ENCODE measurements at regions not wholly inside any gene's neighbourhood (a gene's known extent, or its start where the extent isn't known, plus 50 kb on each side); places are given as distances from the start of the nearest gene placed in this dataset.

- Mint-ChIP-seq H3K4me3 (no peak overlapping the region), H3K9me3 (no peaks in the 10 kb centered on the region; the same call in 1 of the 2 replicates), H3K27me3 (ENCODE audit: low read depth) (no peaks in the 10 kb centered on the region; the same call in 1 of the 2 replicates), H3K27ac (no peak overlapping the region), H3K36me3 (no peaks in the 10 kb centered on the region), H3K4me1 (peaks cover 30% of the 10 kb centered on the region)
- DNase-seq (ENCODE audit: low spot score): no peak
- peak; percentile 48 for ATAC-seq
- ChIA-PET CTCF (no interaction called here), POLR2A (no interaction called here)
- TF ChIP-seq FOXK1 (CRISPR knock-in tag; IDR thresholded peaks at IDR 0.05) (no peak), CREM (CRISPR knock-in tag; IDR thresholded peaks at IDR 0.05) (no peak), MYBL2 (CRISPR knock-in tag; IDR thresholded peaks at IDR 0.05) (no peak), FOXP1 (CRISPR knock-in tag; IDR thresholded peaks at IDR 0.05; ENCODE audit: borderline replicate concordance) (no peak), E2F4 (CRISPR knock-in tag; IDR thresholded peaks at IDR 0.05; ENCODE audit: borderline replicate concordance, low read depth) (no peak), TCF7 (CRISPR knock-in tag; IDR thresholded peaks at IDR 0.05; ENCODE audit: low read depth) (no peak), USF2 (CRISPR knock-in tag; IDR thresholded peaks at IDR 0.05) (no peak), TP53 (CRISPR knock-in tag; IDR thresholded peaks at IDR 0.05) (no peak), CBFB (CRISPR knock-in tag; IDR thresholded peaks at IDR 0.05; ENCODE audit: low read depth) (no peak), EMX1 (CRISPR knock-in tag; IDR thresholded peaks at IDR 0.05) (no peak), ZNF317 (CRISPR knock-in tag; IDR thresholded peaks at IDR 0.05; ENCODE audit: borderline replicate concordance, low read depth) (no peak), NR2C2 (CRISPR knock-in tag; IDR thresholded peaks at IDR 0.05) (no peak), ATF2 (CRISPR knock-in tag; IDR thresholded peaks at IDR 0.05; ENCODE audit: borderline replicate concordance, low read depth) (no peak), HMGXB4 (CRISPR knock-in tag; IDR thresholded peaks at IDR 0.05) (no peak), ZBTB43 (CRISPR knock-in tag; IDR thresholded peaks at IDR 0.05) (no peak), STAT6 (CRISPR knock-in tag; conservative IDR thresholded peaks at IDR 0.05; ENCODE audit: low read depth) (no peak), TEAD1 (CRISPR knock-in tag; IDR thresholded peaks at IDR 0.05) (no peak), GRHL2 (CRISPR knock-in tag; IDR thresholded peaks at IDR 0.05; ENCODE audit: insufficient replicate concordance, severe bottlenecking) (no peak), IRF1 (CRISPR knock-in tag; IDR thresholded peaks at IDR 0.05) (no peak)
- TF ChIP-seq, protein P1, sequence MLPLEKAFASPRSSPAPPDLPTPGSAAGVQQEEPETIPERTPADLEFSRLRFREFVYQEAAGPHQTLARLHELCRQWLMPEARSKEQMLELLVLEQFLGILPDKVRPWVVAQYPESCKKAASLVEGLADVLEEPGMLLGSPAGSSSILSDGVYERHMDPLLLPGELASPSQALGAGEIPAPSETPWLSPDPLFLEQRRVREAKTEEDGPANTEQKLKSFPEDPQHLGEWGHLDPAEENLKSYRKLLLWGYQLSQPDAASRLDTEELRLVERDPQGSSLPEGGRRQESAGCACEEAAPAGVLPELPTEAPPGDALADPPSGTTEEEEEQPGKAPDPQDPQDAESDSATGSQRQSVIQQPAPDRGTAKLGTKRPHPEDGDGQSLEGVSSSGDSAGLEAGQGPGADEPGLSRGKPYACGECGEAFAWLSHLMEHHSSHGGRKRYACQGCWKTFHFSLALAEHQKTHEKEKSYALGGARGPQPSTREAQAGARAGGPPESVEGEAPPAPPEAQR (CRISPR knock-in tag; IDR thresholded peaks at IDR 0.05): no peak
Measured at GRCh38 chr1:213649373-213649772, 338.4 kb upstream of the PROX1 start.
